C1 segment of cervical spinal cord (tissue), 14 donors: ENCODE measurements at regions not wholly inside any gene's neighbourhood (a gene's known extent, or its start where the extent isn't known, plus 50 kb on each side); places are given as distances from the start of the nearest gene placed in this dataset.

Experiments used
- DNase-seq, 14 donors: peaks; one replicate each; lab custom pipeline; 2025; lab: John Stamatoyannopoulos, UW

- DNase-seq = no peak
These were observed 63.6 kb downstream of the PCDH7 start for GRCh38 chr4:30783751-30784150.

- no peak for DNase-seq
These were observed 69.1 kb downstream of the PCDH7 start for GRCh38 chr4:30789219-30789671.

- DNase-seq = no peak
These were observed 70.0 kb downstream of the PCDH7 start for GRCh38 chr4:30790123-30790522.

GRCh38 chr4:30790998-30791397 is 70.8 kb downstream of the PCDH7 start:
- no peak for DNase-seq

- DNase-seq = no peak
These were observed 72.4 kb downstream of the PCDH7 start for GRCh38 chr4:30792601-30793000.

GRCh38 chr4:30801876-30802275 is 81.7 kb downstream of the PCDH7 start:
- DNase-seq = no peak

- no peak for DNase-seq
These were observed 82.6 kb downstream of the PCDH7 start for GRCh38 chr4:30802622-30803323.

- DNase-seq = no peak
These were observed 88.1 kb downstream of the PCDH7 start for GRCh38 chr4:30808276-30808675.

GRCh38 chr4:30811296-30811695 is 91.1 kb downstream of the PCDH7 start:
- no peak for DNase-seq

- no peak for DNase-seq
These were observed 95.5 kb downstream of the PCDH7 start for GRCh38 chr4:30815685-30816084.

GRCh38 chr4:30817447-30817846 is 97.3 kb downstream of the PCDH7 start:
- no peak for DNase-seq

- no peak for DNase-seq
These were observed 98.4 kb downstream of the PCDH7 start for GRCh38 chr4:30818541-30818940.

- DNase-seq = no peak
These were observed 101.1 kb downstream of the PCDH7 start for GRCh38 chr4:30821275-30821674.

- no peak for DNase-seq
These were observed 101.9 kb downstream of the PCDH7 start for GRCh38 chr4:30821859-30822612.

GRCh38 chr4:30822911-30823551 is 102.9 kb downstream of the PCDH7 start:
- DNase-seq = no peak

GRCh38 chr4:30825008-30825770 is 105.0 kb downstream of the PCDH7 start:
- no peak for DNase-seq

GRCh38 chr4:30828264-30828926 is 108.2 kb downstream of the PCDH7 start:
- no peak for DNase-seq

- no peak for DNase-seq
These were observed 112.5 kb downstream of the PCDH7 start for GRCh38 chr4:30832639-30833038.

GRCh38 chr4:30833206-30833605 is 113.0 kb downstream of the PCDH7 start:
- no peak for DNase-seq

- no peak for DNase-seq
These were observed 114.9 kb downstream of the PCDH7 start for GRCh38 chr4:30835044-30835443.

GRCh38 chr4:30836231-30836630 is 116.1 kb downstream of the PCDH7 start:
- no peak for DNase-seq
